ENCODE measurements at regions not wholly inside any gene's neighbourhood (a gene's known extent, or its start where the extent isn't known, plus 50 kb on each side); places are given as distances from the start of the nearest gene placed in this dataset.

DNA sequence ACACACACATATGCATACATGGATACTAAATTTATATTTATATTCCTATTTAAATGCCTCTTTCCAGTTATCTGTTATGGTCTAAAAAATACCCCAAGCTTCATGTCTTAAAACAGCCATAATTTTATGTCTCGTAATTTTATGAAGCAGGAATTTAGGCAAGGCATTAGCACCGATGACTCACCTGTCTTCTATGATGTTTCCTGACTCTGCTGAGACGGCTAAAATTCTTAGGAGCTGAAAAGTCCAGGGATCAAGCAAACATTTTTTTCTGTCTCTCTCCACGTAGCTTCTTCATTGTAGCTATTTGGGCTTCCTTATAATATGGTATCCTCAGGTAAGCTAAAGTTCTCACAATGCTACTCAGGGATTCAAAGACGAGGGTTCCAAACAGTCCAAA is 930.3 kb downstream of the STIM2 start:
- TF ChIP-seq, protein P1, sequence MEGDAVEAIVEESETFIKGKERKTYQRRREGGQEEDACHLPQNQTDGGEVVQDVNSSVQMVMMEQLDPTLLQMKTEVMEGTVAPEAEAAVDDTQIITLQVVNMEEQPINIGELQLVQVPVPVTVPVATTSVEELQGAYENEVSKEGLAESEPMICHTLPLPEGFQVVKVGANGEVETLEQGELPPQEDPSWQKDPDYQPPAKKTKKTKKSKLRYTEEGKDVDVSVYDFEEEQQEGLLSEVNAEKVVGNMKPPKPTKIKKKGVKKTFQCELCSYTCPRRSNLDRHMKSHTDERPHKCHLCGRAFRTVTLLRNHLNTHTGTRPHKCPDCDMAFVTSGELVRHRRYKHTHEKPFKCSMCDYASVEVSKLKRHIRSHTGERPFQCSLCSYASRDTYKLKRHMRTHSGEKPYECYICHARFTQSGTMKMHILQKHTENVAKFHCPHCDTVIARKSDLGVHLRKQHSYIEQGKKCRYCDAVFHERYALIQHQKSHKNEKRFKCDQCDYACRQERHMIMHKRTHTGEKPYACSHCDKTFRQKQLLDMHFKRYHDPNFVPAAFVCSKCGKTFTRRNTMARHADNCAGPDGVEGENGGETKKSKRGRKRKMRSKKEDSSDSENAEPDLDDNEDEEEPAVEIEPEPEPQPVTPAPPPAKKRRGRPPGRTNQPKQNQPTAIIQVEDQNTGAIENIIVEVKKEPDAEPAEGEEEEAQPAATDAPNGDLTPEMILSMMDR (conservative IDR thresholded peaks at IDR 0.05): no peak
- TF ChIP-seq EZH2 (IDR thresholded peaks at IDR 0.05; ENCODE audit: low read depth): no peak
